Fibroblast of villous mesenchyme (primary cell): ENCODE measurements at regions not wholly inside any gene's neighbourhood (a gene's known extent, or its start where the extent isn't known, plus 50 kb on each side); places are given as distances from the start of the nearest gene placed in this dataset.

Experiments used
- DNase-seq: peaks from one replicate; pipeline ENCODE4 v3.0.0-alpha.2; 2010; ENCODE audit warnings: low read depth
- H3K4me3 ChIP-seq: 2 replicates; pipeline ENCODE4 v1.5.1; 2011; ENCODE audit warnings: low read depth, mild to moderate bottlenecking, low read length
- TF ChIP-seq, protein P1 (sequence below): IDR thresholded peaks from 2 replicates; pipeline ENCODE4 v1.5.1; 2012; ENCODE audit warnings: low read depth, mild to moderate bottlenecking, low read length; ENCODE audit not compliant: insufficient read depth

- no peak for DNase-seq
- TF ChIP-seq, protein P1, sequence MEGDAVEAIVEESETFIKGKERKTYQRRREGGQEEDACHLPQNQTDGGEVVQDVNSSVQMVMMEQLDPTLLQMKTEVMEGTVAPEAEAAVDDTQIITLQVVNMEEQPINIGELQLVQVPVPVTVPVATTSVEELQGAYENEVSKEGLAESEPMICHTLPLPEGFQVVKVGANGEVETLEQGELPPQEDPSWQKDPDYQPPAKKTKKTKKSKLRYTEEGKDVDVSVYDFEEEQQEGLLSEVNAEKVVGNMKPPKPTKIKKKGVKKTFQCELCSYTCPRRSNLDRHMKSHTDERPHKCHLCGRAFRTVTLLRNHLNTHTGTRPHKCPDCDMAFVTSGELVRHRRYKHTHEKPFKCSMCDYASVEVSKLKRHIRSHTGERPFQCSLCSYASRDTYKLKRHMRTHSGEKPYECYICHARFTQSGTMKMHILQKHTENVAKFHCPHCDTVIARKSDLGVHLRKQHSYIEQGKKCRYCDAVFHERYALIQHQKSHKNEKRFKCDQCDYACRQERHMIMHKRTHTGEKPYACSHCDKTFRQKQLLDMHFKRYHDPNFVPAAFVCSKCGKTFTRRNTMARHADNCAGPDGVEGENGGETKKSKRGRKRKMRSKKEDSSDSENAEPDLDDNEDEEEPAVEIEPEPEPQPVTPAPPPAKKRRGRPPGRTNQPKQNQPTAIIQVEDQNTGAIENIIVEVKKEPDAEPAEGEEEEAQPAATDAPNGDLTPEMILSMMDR, result no peak
- H3K4me3 ChIP-seq, result no peak overlapping the region
Observed at GRCh38 chr5:166553778-166554177, 1737.7 kb upstream of the WWC1 start.

- no peak overlapping the region for H3K4me3 ChIP-seq
- DNase-seq, result no peak
- TF ChIP-seq, protein P1, result no peak
Observed at GRCh38 chr5:166561759-166562158, 1729.7 kb upstream of the WWC1 start.

DNA sequence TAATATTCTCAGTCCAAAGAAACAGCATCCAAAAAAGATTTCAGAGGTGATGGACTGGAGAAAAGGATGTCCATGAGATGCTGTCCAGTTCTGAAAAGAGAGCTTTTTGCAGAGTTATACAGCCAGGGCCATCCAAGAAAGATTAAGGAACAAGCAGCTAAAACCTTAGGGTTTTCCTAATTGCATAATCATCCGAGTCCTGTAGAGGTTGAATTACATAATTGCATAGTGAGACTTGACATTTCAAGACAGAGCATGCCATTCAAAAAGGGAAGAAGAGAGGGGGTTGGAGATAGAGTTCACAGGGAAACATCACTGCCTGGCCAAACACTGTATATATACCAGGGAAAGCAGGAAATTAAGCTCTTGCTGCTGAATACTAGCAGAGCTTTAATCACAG is 1729.2 kb upstream of the WWC1 start:
- H3K4me3 ChIP-seq, result no peak overlapping the region
- TF ChIP-seq, protein P1, result no peak
- DNase-seq, result no peak

DNA sequence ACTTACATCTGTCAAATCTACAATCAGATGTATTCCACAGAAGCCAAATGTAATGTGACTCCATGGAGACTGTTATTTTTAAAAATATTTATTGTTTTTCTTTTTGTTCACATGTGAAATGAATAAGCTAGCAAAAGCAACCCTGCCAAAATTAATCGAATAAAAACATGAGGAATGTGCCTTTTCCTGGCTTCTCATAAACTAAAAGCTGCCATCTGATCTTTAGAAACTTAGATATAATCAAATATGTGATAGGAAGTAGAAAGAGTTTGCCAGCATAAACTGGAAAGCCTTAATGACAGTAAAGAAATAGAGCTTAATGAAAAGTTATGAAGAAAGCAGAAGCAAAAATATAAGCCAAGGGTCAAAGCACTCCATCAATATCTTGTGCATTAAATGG is 1724.7 kb upstream of the WWC1 start:
- DNase-seq, result no peak
- TF ChIP-seq, protein P1, result no peak
- no peak overlapping the region for H3K4me3 ChIP-seq

DNA sequence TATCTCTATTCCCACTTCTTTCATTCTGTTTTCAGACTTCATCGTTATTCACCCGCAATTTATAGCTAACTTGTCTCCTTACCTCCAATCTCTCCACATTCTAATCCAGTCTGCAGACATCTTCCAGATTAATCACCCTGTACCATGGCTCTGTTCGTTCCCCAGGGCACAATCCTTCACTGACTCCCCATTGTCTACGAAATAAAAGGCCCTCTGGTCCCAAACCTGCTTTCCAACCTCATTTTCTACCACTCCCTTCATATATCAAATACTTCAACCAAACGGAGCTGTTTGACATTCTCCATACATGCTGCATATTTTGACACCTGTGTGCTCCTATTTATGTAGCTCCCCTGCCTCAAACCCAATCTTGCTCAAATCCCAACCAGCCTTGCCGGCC is 1720.6 kb upstream of the WWC1 start:
- TF ChIP-seq, protein P1, result no peak
- DNase-seq, result no peak
- H3K4me3 ChIP-seq, result no peak overlapping the region

- no peak for DNase-seq
- TF ChIP-seq, protein P1, result no peak
- no peak overlapping the region for H3K4me3 ChIP-seq
Observed at GRCh38 chr5:166571668-166572067, 1719.8 kb upstream of the WWC1 start.

- TF ChIP-seq, protein P1, result no peak
- H3K4me3 ChIP-seq, result no peak overlapping the region
- DNase-seq, result no peak
Observed at GRCh38 chr5:166576323-166576722, 1715.1 kb upstream of the WWC1 start.
